ENCODE measurements at regions not wholly inside any gene's neighbourhood (a gene's known extent, or its start where the extent isn't known, plus 50 kb on each side); places are given as distances from the start of the nearest gene placed in this dataset.
A peak's percentile ranks its signal among the peaks of the same experiment; 100 is the strongest.

GRCh38 chr3:55413236-55413635 is 73.9 kb downstream of the WNT5A start:
- no peak for DNase-seq

- DNase-seq, result no peak
Measured at GRCh38 chr3:55412545-55412944, 74.6 kb downstream of the WNT5A start.

- DNase-seq, result no peak
Measured at GRCh38 chr3:55409806-55410205, 77.3 kb downstream of the WNT5A start.

- no peak for DNase-seq
Measured at GRCh38 chr3:55408193-55408826, 78.8 kb downstream of the WNT5A start.

- no peak for DNase-seq
Measured at GRCh38 chr3:55407426-55407820, 79.7 kb downstream of the WNT5A start.

GRCh38 chr3:55406696-55407425 is 80.2 kb downstream of the WNT5A start:
- no peak for DNase-seq

GRCh38 chr3:55405436-55405835 is 81.7 kb downstream of the WNT5A start:
- DNase-seq, result peak in 1 of 2 experiments; percentile 15

GRCh38 chr3:55402886-55403609 is 84.1 kb downstream of the WNT5A start:
- DNase-seq, result peak in 1 of 2 experiments; percentile 63

- DNase-seq, result no peak
Measured at GRCh38 chr3:55380561-55380960, 106.5 kb downstream of the WNT5A start.

GRCh38 chr3:55376753-55377347 is 110.3 kb downstream of the WNT5A start:
- no peak for DNase-seq

- no peak for DNase-seq
Measured at GRCh38 chr3:55373423-55373822, 113.7 kb downstream of the WNT5A start.

- DNase-seq, result no peak
Measured at GRCh38 chr3:55370272-55370671, 116.8 kb downstream of the WNT5A start.

GRCh38 chr3:55369141-55369847 is 117.8 kb downstream of the WNT5A start:
- peak; percentile 13 to 53 for DNase-seq

- DNase-seq, result no peak
Measured at GRCh38 chr3:55368366-55368765, 118.7 kb downstream of the WNT5A start.

- no peak for DNase-seq
Measured at GRCh38 chr3:55367384-55367783, 119.7 kb downstream of the WNT5A start.

GRCh38 chr3:55364421-55364820 is 122.7 kb downstream of the WNT5A start:
- DNase-seq, result no peak

GRCh38 chr3:55362210-55362960 is 124.7 kb downstream of the WNT5A start:
- DNase-seq, result no peak

- DNase-seq, result no peak
Measured at GRCh38 chr3:55357796-55358195, 129.3 kb downstream of the WNT5A start.

GRCh38 chr3:55352668-55353067 is 134.4 kb downstream of the WNT5A start:
- DNase-seq, result no peak

- no peak for DNase-seq
Measured at GRCh38 chr3:55349851-55350250, 137.3 kb downstream of the WNT5A start.

GRCh38 chr3:55343486-55344357 is 143.4 kb downstream of the WNT5A start:
- no peak for DNase-seq
